ENCODE measurements at regions not wholly inside any gene's neighbourhood (a gene's known extent, or its start where the extent isn't known, plus 50 kb on each side); places are given as distances from the start of the nearest gene placed in this dataset.

GRCh38 chr3:164521644-164522043 lies 556.7 kb downstream of the SI start:
- TF ChIP-seq ZNF169 (tag by site-specific recombination; IDR thresholded peaks at IDR 0.05), result no peak
- TF ChIP-seq SCRT1 (tag by site-specific recombination; IDR thresholded peaks at IDR 0.05; ENCODE audit: borderline replicate concordance), result no peak
- no peak for TF ChIP-seq TSHZ1 (tag by site-specific recombination; IDR thresholded peaks at IDR 0.05; ENCODE audit: borderline replicate concordance)
- no peak for TF ChIP-seq BCL6B (tag by site-specific recombination; IDR thresholded peaks at IDR 0.05)
- TF ChIP-seq ZSCAN16 (tag by site-specific recombination; IDR thresholded peaks at IDR 0.05), result no peak

Data from HEK293 (cell line).